H1 (cell line): ENCODE measurements at regions not wholly inside any gene's neighbourhood (a gene's known extent, or its start where the extent isn't known, plus 50 kb on each side); places are given as distances from the start of the nearest gene placed in this dataset.

Experiments
- CTCF ChIA-PET: fragments of 300-600 bp; sonication (Branson Sonifier 250); formaldehyde crosslinking; loops from one replicate; lab custom pipeline; 2021; ENCODE audit not compliant: partially characterized antibody; lab: Charles Lee
- POLR2A ChIA-PET: fragments of 300-600 bp; sonication (Branson Sonifier 250); formaldehyde crosslinking; loops from one replicate; lab custom pipeline; 2021; ENCODE audit warnings: inconsistent platforms; ENCODE audit not compliant: partially characterized antibody; lab: Charles Lee
- DNase-seq, 2 experiments: peaks; one replicate each; pipeline versions ENCODE4 v3.0.0 to v3.0.0-alpha.2; 2010 to 2022; ENCODE audit warnings: low spot score in 2 of 2, low read depth in 1 of 2, mixed read lengths in 1 of 2
- FAIRE-seq: peaks from 2 replicates; lab custom pipeline; 2011; peaks lifted over from hg19 to GRCh38; lab: Jason Lieb, UNC
- H2AFZ ChIP-seq: 2 replicates; pipeline ENCODE4 v1.8.1; 2012; ENCODE audit warnings: low read length, inconsistent platforms
- H2AK5ac ChIP-seq: 2 replicates; pipeline ENCODE4 v1.6.1; 2013; ENCODE audit warnings: low read depth, low read length
- H2BK120ac ChIP-seq: replicated peaks from 2 replicates; pipeline ENCODE3; 2013; ENCODE audit warnings: low read depth, low read length, inconsistent platforms
- H2BK12ac ChIP-seq: 2 replicates; pipeline ENCODE4 v1.6.1; 2013; ENCODE audit warnings: low read depth, low read length
- H2BK15ac ChIP-seq: 2 replicates; pipeline ENCODE4 v1.6.1; 2013; ENCODE audit warnings: low read length
- H2BK20ac ChIP-seq: 2 replicates; pipeline ENCODE4 v1.6.1; 2013; ENCODE audit warnings: low read length
- H2BK5ac ChIP-seq: 2 replicates; pipeline ENCODE4 v1.6.1; 2013; ENCODE audit warnings: low read depth, low read length
- H3K14ac ChIP-seq: 2 replicates; pipeline ENCODE4 v1.6.1; 2013; ENCODE audit warnings: inconsistent platforms; ENCODE audit not compliant: insufficient read length
- H3K18ac ChIP-seq: 2 replicates; pipeline ENCODE4 v1.6.1; 2013; ENCODE audit warnings: low read length; ENCODE audit errors: extremely low read depth
- H3K23ac ChIP-seq: 2 replicates; pipeline ENCODE4 v1.6.1; 2013; ENCODE audit warnings: inconsistent platforms; ENCODE audit not compliant: insufficient read length
- H3K23me2 ChIP-seq: 2 replicates; pipeline ENCODE4 v1.6.1; 2013; ENCODE audit warnings: low read depth, low read length
- H3K27ac ChIP-seq: 2 replicates; pipeline ENCODE4 v1.6.1; 2011; ENCODE audit warnings: low read depth, low read length, inconsistent platforms
- H3K27me3 ChIP-seq, 4 experiments: replicated peaks in 1 of 4; 1 replicate in 1 of 4; 2 replicates in 3 of 4; pipeline versions ENCODE4 v1.6.1 to v1.8.1; 2011 to 2013; ENCODE audit warnings: low read length in 3 of 4, mild to moderate bottlenecking in 3 of 4, inconsistent platforms in 2 of 4, mixed read lengths in 2 of 4, moderate library complexity in 1 of 4; ENCODE audit not compliant: control insufficient read depth in 3 of 4, insufficient read depth in 3 of 4; ENCODE audit errors: extremely low read depth in 1 of 4
- H3K36me3 ChIP-seq, 4 experiments: 2 replicates each; pipeline versions ENCODE4 v1.6.1 to v1.8.1; 2011 to 2013; ENCODE audit warnings: mild to moderate bottlenecking in 4 of 4, low read length in 3 of 4, moderate library complexity in 2 of 4, control low read depth in 1 of 4, inconsistent platforms in 1 of 4; ENCODE audit not compliant: insufficient read depth in 4 of 4, control insufficient read depth in 2 of 4
- H3K4ac ChIP-seq: replicated peaks from 2 replicates; pipeline ENCODE3; 2013; ENCODE audit warnings: low read length, low read depth, mixed read lengths, inconsistent platforms; ENCODE audit not compliant: insufficient read length
- H3K4me1 ChIP-seq, 4 experiments: replicated peaks in 1 of 4; 1 replicate in 1 of 4; 2 replicates in 3 of 4; pipeline versions ENCODE4 v1.6.1 to v1.8.1; 2011 to 2013; ENCODE audit warnings: low read length in 3 of 4, inconsistent platforms in 2 of 4, mixed read lengths in 1 of 4; ENCODE audit not compliant: insufficient read depth in 4 of 4, control insufficient read depth in 3 of 4
- H3K4me2 ChIP-seq, 2 experiments: 2 replicates each; pipeline versions ENCODE4 v1.6.1 to v1.8.1; 2011 to 2013; ENCODE audit warnings: low read depth in 2 of 2, low read length in 2 of 2, control low read depth in 1 of 2, inconsistent platforms in 1 of 2, mild to moderate bottlenecking in 1 of 2; ENCODE audit not compliant: insufficient read depth in 1 of 2
- H3K4me3 ChIP-seq, 4 experiments: fragments of 200-600, 300-600 bp in 1 of 4; sonication (generic), shearing (Covaris generic), sonication (Bioruptor Twin) in 1 of 4; 2 replicates each; pipeline versions ENCODE4 v1.5.1 to v1.8.1; 2011 to 2016; ENCODE audit warnings: low read length in 4 of 4, low read depth in 3 of 4, control low read depth in 2 of 4, inconsistent platforms in 2 of 4, mild to moderate bottlenecking in 2 of 4, mixed read lengths in 1 of 4, moderate library complexity in 1 of 4; ENCODE audit not compliant: insufficient read depth in 2 of 4; ENCODE audit errors: extremely low read depth in 1 of 4
- H3K56ac ChIP-seq: replicated peaks from 2 replicates; pipeline ENCODE3; 2013; ENCODE audit warnings: low read depth, mild to moderate bottlenecking, mixed read lengths, low read length, inconsistent platforms; ENCODE audit not compliant: insufficient read length
- H3K79me1 ChIP-seq: 2 replicates; pipeline ENCODE4 v1.6.1; 2013; ENCODE audit warnings: low read depth, low read length, control low read depth
- H3K79me2 ChIP-seq, 2 experiments: 2 replicates each; pipeline versions ENCODE4 v1.6.1 to v1.8.1; 2012 to 2013; ENCODE audit warnings: low read length in 2 of 2, mild to moderate bottlenecking in 2 of 2, inconsistent platforms in 1 of 2; ENCODE audit not compliant: insufficient read depth in 2 of 2, control insufficient read depth in 1 of 2
- H3K9ac ChIP-seq, 4 experiments: replicated peaks in 1 of 4; 1 replicate in 1 of 4; 2 replicates in 3 of 4; pipeline versions ENCODE4 v1.6.1 to v1.8.1; 2011 to 2013; ENCODE audit warnings: low read depth in 3 of 4, low read length in 3 of 4, control low read depth in 2 of 4, mild to moderate bottlenecking in 2 of 4, moderate library complexity in 2 of 4, inconsistent platforms in 1 of 4; ENCODE audit errors: extremely low read depth in 1 of 4
- H3K9me3 ChIP-seq, 2 experiments: 2 replicates each; pipeline versions ENCODE4 v1.6.1 to v1.8.1; 2012 to 2013; ENCODE audit warnings: mild to moderate bottlenecking in 2 of 2, moderate library complexity in 2 of 2, control low read depth in 1 of 2, inconsistent platforms in 1 of 2, low read depth in 1 of 2, low read length in 1 of 2, mixed read lengths in 1 of 2; ENCODE audit not compliant: insufficient read depth in 2 of 2
- H4K20me1 ChIP-seq, 2 experiments: replicated peaks in 1 of 2; 2 replicates each; pipeline versions ENCODE3 to v1.8.1; 2011 to 2013; ENCODE audit warnings: inconsistent platforms in 2 of 2, low read length in 2 of 2, mild to moderate bottlenecking in 1 of 2; ENCODE audit not compliant: insufficient read depth in 2 of 2, control insufficient read depth in 1 of 2
- H4K5ac ChIP-seq: 2 replicates; pipeline ENCODE4 v1.6.1; 2013; ENCODE audit warnings: low read length, low read depth, mixed read lengths, inconsistent platforms; ENCODE audit not compliant: insufficient read length
- H4K8ac ChIP-seq: 2 replicates; pipeline ENCODE4 v1.8.0; 2013; ENCODE audit warnings: mild to moderate bottlenecking, moderate library complexity, low read length, inconsistent platforms; ENCODE audit not compliant: insufficient read depth; ENCODE audit errors: extremely low read depth
- H4K91ac ChIP-seq: replicated peaks from 2 replicates; pipeline ENCODE3; 2013; ENCODE audit warnings: low read length, mixed read lengths, inconsistent platforms; ENCODE audit not compliant: insufficient read length
- ASH2L ChIP-seq: fragments of 200-600, 300-600 bp; sonication (generic); IDR thresholded peaks from one replicate; pipeline ENCODE4 v1.7.1; 2017; ENCODE audit warnings: low read length
- BACH1 ChIP-seq: IDR thresholded peaks from 2 replicates; pipeline ENCODE4 v1.6.1; 2012; ENCODE audit warnings: low read length, improper control_type of control experiment
- BCL11A ChIP-seq, 2 experiments: IDR thresholded peaks; one replicate each; pipeline ENCODE4 v1.6.1; 2011; ENCODE audit warnings: low read depth in 2 of 2, low read length in 2 of 2, mild to moderate bottlenecking in 2 of 2
- CEBPB ChIP-seq: IDR thresholded peaks from 2 replicates; pipeline ENCODE4 v1.6.1; 2012; ENCODE audit warnings: low read depth, low read length
- CTBP2 ChIP-seq: IDR thresholded peaks from 2 replicates; pipeline ENCODE4 v1.7.0; 2011; ENCODE audit warnings: borderline replicate concordance, mild to moderate bottlenecking, moderate library complexity, mixed read lengths, low read length; ENCODE audit not compliant: insufficient read depth, insufficient read length
- EP300 ChIP-seq, 2 experiments: IDR thresholded peaks; 1 replicate in 1 of 2; 2 replicates in 1 of 2; pipeline ENCODE4 v1.6.1; 2011 to 2012; ENCODE audit warnings: low read depth in 2 of 2, low read length in 2 of 2, mild to moderate bottlenecking in 2 of 2, borderline replicate concordance in 1 of 2, inconsistent platforms in 1 of 2, moderate library complexity in 1 of 2
- MAFK ChIP-seq: IDR thresholded peaks from 2 replicates; pipeline ENCODE4 v1.6.1; 2012; ENCODE audit warnings: low read depth, mild to moderate bottlenecking, improper control_type of control experiment, low read length
- NANOG ChIP-seq: IDR thresholded peaks from 2 replicates; pipeline ENCODE4 v1.6.1; 2011; ENCODE audit warnings: low read length, low read depth, mild to moderate bottlenecking, inconsistent platforms; ENCODE audit not compliant: insufficient read depth, poor library complexity, severe bottlenecking
- NRF1 ChIP-seq: IDR thresholded peaks from 2 replicates; pipeline ENCODE4 v1.6.1; 2011; ENCODE audit warnings: mild to moderate bottlenecking, low read depth, low read length, improper control_type of control experiment
- RNF2 ChIP-seq: fragments of 200-900, 300-1000 bp; sonication (generic); IDR thresholded peaks from 2 replicates; pipeline ENCODE4 v1.7.1; 2016; ENCODE audit warnings: borderline replicate concordance, low read depth, mild to moderate bottlenecking, antibody characterized with exemption, low read length; ENCODE audit not compliant: poor library complexity, severe bottlenecking; ENCODE audit errors: missing control alignments
- SAP30 ChIP-seq: fragments of 300-600 bp; sonication (generic); IDR thresholded peaks from 2 replicates; pipeline ENCODE4 v1.7.1; 2012; ENCODE audit warnings: low read length, moderate library complexity, mild to moderate bottlenecking, inconsistent platforms; ENCODE audit not compliant: insufficient read depth, insufficient replicate concordance
- SP2 ChIP-seq: IDR thresholded peaks from 2 replicates; pipeline ENCODE4 v1.6.1; 2012; ENCODE audit warnings: mild to moderate bottlenecking, low read length, inconsistent platforms
- SP4 ChIP-seq: IDR thresholded peaks from 2 replicates; pipeline ENCODE4 v1.6.1; 2012; ENCODE audit warnings: low read length, inconsistent platforms
- TEAD4 ChIP-seq: IDR thresholded peaks from 2 replicates; pipeline ENCODE4 v1.6.1; 2012; ENCODE audit warnings: low read depth, low read length, inconsistent platforms, mixed read lengths
- YY1 ChIP-seq: IDR thresholded peaks from 2 replicates; pipeline ENCODE4 v1.6.1; 2011; ENCODE audit warnings: low read depth, mild to moderate bottlenecking, low read length
- WGBS, 2 experiments: shearing (Covaris generic) in 1 of 2; methylation state at CpG; one replicate each; pipeline versions ENCODE4 v1.1.6 to v1.1.7; 2013 to 2015; ENCODE audit warnings: low lambda C conversion rate in 2 of 2, mixed read lengths in 2 of 2, inconsistent platforms in 1 of 2, low coverage in 1 of 2, missing lambda C conversion rate in 1 of 2; ENCODE audit not compliant: insufficient replicate concordance in 2 of 2, insufficient coverage in 1 of 2, insufficient read length in 1 of 2; ENCODE audit errors: extremely low coverage in 1 of 2, missing lambda C conversion rate in 1 of 2; 5-methylcytosine and 5-hydroxymethylcytosine counted together

DNA sequence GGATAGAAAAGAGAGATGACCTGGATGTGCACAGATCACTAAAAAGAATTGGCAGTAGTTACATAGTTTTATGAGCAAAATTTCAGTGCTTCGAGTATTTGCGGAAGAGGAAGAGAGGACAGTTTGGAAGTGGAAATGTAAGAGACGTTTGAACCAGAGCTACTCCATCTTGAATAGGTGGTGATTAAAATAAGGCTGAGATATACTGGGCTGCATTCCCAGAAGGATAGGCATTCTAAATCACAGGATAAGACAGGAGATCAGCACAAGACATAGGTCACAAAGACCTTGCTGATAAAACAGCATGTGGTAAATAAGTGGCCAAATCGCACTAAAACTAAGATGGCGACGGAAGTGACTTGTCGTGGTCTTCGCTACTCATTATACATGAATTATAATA, 453.3 kb downstream of the COL11A1 start:
- H3K4me2 ChIP-seq: no peak overlapping the region
- no peak overlapping the region for H2BK120ac ChIP-seq
- no peak overlapping the region for H3K4me3 ChIP-seq
- no peaks in the 10 kb centered on the region for H3K27me3 ChIP-seq
- no peaks in the 10 kb centered on the region; the same call in 1 of the 2 replicates for H3K23me2 ChIP-seq
- no peak overlapping the region for H2BK12ac ChIP-seq
- FAIRE-seq (no peak), DNase-seq (no peak)
- H4K91ac ChIP-seq: no peak overlapping the region
- H3K4me1 ChIP-seq: 0 out of 7 replicates have a peak, but pooled peaks cover 0 to 2% (median 0%) of the 10 kb centered on the region in 4 experiments
- H3K23ac ChIP-seq: no peak overlapping the region
- no peaks in the 10 kb centered on the region for H4K20me1 ChIP-seq
- ChIA-PET POLR2A (no interaction called here), CTCF (no interaction called here)
- H2BK15ac ChIP-seq: no peak overlapping the region
- H3K4ac ChIP-seq: no peak overlapping the region
- no peak overlapping the region for H3K27ac ChIP-seq
- no peak overlapping the region for H2AFZ ChIP-seq
- H3K56ac ChIP-seq: no peak overlapping the region
- no peak overlapping the region for H3K9ac ChIP-seq
- 94% methylated on average over 8 of the region's 8 CpGs; no CpG with 5 or more reads in 1 of the 2 experiments for WGBS, 2 experiments
- H4K5ac ChIP-seq: no peak overlapping the region
- no peaks in the 10 kb centered on the region for H3K36me3 ChIP-seq
- no peak overlapping the region for H2BK20ac ChIP-seq
- no peak overlapping the region for H2AK5ac ChIP-seq
- TF ChIP-seq SAP30 (no peak), CEBPB (no peak), NRF1 (no peak), BACH1 (no peak), EP300 (IDR thresholded peaks at IDR 0.05; ENCODE audit: borderline replicate concordance in 1 of 2, low read depth in 2 of 2, low read length in 2 of 2) (no peak), YY1 (no peak), NANOG (no peak), CTBP2 (no peak), BCL11A (IDR thresholded peaks at IDR 0.05; ENCODE audit: low read depth in 2 of 2, low read length in 2 of 2) (no peak), TEAD4 (no peak), SP2 (no peak), ASH2L (no peak), SP4 (no peak), RNF2 (no peak), MAFK (no peak)
- H3K79me2 ChIP-seq: no peaks in the 10 kb centered on the region
- H2BK5ac ChIP-seq: no peak overlapping the region
- no peak overlapping the region for H4K8ac ChIP-seq
- no peak overlapping the region for H3K18ac ChIP-seq
- 0 out of 4 replicates have a peak, but pooled peaks cover 0 to 5% of the 10 kb centered on the region in 2 experiments for H3K9me3 ChIP-seq
- H3K79me1 ChIP-seq: no peaks in the 10 kb centered on the region
- no peak overlapping the region for H3K14ac ChIP-seq
